Stimulated activated naive CD8-positive, alpha-beta T cell treated with anti-CD3 and anti-CD28 coated beads, Interleukin-15, Interleukin-2, amounts not matched to agents 100 U/mL and 50 U/mL, for 24 hours (primary cell): ENCODE measurements at regions not wholly inside any gene's neighbourhood (a gene's known extent, or its start where the extent isn't known, plus 50 kb on each side); places are given as distances from the start of the nearest gene placed in this dataset.
"Not testable (repeated sequence)": the region's sequence is repeated elsewhere in the genome, so short reads cannot be mapped to it uniquely, and the experiment has no call there.

Source experiments
- ATAC-seq: fragments of 150-1000 bp; cut with Tn5 transposase; one replicate; pipeline ENCODE4 v1.10.0; 2021
- DNase-seq: peaks from one replicate; pipeline ENCODE4 v3.0.0; 2021

DNA sequence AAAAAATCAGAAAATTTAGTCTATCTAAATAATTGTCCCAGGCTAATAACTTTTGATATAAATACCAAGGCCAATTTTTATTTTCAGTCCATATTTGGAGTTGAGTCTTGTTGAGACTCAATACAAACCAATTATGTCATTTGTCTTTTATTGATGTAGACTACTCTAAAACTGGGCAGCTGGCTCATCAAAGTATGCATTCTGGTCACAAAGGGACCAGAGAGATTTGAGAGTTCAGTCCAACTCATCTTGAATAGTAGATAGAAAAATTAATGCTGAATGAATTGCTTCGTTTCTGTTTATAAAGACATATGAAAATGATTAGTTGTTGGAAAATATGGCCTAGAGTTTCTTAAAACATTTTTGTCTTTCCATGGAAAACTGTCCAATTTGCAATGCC, 412.5 kb upstream of the KLHL4 start:
- DNase-seq (no peak), ATAC-seq (no peak)

DNA sequence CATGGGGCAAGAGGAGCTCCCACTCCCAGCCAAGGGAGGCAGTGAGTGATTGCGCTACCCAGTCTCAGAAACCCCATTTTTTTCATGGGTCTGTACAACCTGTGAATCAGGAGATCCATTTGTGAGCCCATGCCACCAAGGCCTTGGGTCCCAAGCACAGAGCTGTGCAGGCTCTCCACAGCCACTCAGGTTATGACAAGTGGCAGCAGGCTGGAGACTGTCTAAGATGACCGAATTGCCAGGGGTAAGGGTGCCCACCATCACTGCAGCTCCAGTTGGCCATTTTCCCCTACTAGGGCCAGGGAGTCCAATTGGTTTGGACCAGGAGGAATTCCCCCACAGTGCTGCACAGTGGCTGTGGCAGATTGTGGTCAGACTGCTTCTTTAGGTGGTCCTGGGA, 407.5 kb upstream of the KLHL4 start:
- no peak for ATAC-seq

DNA sequence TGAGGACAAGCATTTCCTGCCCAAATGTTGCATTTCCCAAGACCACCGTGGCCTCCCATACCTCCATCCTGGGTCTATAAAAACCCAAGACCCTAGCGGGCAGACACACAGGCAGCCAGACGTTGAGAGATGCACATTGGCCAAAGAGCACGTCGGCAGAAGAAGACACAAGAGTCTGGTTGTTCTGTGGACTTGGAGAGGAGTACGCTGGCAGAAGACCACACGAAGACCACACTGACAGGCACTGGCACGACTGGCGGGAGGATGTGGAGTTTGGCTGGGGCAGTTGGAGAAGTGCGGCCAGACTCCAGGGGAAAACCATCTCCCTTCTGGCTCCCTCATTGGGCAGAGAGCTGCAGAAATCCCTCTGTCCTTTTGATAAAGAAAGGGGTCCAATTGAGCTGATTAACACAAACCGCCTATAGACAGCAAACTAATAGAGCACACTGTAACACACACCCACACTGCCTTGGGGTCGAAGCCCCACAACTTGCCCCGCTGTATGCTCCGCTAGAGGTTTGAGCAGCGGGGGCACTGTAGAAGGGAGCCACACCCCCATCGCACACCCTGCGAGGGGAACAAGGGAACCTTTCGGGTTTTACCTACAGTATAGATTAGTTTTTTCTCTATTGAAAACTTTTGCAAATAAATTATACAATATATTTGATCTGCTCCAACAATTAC, 376.7 kb upstream of the KLHL4 start:
- no peak for ATAC-seq
- DNase-seq = no peak

More for the DNA sequence above, 407.5 kb upstream of the KLHL4 start:
- DNase-seq = no peak

DNA sequence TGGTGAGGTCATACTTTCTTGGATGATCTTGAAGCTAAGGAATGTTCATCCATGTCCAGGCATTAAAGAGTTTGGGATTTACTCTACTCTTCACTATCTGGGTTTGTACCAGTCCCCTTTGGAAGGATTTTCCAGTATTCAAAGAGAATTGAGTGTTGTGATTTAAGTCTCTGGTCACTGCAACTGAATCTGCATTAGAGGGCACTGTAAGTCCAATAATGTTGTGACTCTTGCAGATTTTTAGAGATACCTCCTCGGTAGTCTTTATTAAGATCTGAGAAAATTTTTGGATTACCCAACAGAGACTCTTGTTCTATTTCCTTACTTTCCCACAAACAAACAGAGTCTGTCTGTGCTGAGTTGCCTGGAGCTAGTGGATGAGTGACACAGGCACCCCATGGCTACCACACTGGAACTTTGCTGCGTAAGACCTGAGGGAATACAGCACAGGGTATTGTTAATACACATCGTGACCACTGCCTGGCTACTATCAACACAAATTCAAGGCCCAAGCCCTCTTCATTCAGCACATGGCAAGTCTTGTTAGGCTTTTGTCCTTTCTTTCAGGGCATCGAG, 357.1 kb upstream of the KLHL4 start:
- DNase-seq (no peak), ATAC-seq (no peak)

DNA sequence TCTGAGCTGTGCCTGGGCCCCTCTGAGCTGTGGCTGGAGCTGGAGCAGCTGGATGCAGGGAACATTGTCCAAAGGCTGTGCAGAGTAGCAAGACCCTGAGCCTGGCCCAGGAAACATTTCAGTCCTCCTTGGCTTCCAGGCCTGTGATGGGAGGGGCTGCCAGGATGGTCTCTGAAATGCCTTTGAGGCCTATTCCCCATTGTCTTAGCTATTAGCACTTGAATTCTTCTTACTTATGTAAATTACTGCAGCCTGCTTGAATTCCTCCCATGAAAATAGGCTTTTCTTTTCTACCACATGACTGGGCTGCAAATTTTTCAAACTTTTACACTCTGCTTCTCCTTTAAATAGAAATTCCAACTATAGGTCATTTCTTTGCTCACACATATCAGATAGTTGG, 349.8 kb upstream of the KLHL4 start:
- DNase-seq (no peak), ATAC-seq (no peak)

DNA sequence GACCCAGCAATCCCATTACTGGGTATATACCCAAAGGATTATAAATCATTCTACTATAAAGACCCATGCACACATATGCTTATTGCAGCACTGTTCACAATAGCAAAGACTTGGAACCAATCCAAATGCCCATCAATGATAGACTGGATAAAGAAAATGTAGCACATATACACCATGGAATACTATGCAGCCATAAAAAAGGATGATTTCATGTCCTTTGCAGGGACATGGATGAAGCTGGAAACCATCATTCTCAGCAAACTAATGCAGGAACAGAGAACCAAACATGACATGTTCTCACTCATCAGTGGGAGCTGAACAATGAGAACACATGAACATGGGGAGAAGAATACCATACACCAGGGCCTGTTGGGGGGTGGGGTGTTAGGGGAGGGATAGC, 339.6 kb upstream of the KLHL4 start:
- not testable (repeated sequence) for ATAC-seq, DNase-seq
